ENCODE measurements at regions not wholly inside any gene's neighbourhood (a gene's known extent, or its start where the extent isn't known, plus 50 kb on each side); places are given as distances from the start of the nearest gene placed in this dataset.

DNA sequence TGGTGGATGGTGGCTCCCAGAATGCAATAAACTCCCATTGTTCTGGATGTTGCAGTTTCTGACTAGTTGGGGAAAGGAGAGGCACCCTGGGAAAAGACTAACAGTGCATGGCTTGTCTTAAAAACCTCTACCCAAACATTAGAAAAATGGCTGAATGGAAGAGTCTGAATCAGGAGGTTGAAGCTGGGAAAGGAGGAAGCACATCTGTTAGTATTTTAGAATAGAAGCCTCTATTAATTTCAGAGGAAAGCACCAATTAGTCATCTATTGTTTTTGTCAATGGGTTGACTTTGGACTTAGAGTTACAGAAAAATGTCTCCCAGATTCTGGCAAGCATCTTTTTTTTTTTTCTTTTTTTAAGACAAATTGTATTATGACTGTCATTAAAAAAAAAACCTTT lies 56.1 kb upstream of the ELMO1 start:
- no peak for DNase-seq

DNA sequence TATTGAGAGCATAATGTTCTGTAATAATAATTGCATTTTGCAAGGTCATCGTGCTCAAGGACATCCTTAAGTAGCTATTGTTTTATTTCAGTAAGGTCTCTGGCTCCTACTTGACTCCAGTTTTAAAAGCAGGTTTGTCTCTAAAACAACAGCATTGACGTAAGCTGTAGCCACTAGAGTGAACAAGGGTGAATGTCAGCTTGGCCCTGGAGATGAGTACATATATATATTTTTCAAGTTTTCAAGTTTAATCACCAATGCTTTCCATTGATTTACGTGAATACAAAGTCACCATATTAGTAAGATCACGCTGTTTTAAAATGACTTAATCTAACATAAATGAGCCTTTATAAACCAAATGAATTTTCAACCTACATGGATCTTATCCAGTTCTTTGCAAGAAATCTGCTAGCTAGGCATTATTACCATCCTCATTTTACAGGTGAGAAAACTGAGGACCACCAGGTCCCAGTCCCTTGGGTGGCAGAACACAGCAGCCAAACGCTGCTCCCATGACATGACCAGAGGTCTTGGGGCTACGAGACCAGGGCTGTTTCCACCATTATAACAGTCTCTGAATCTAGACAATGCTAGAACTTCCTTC lies 57.2 kb upstream of the ELMO1 start:
- no peak for DNase-seq

DNA sequence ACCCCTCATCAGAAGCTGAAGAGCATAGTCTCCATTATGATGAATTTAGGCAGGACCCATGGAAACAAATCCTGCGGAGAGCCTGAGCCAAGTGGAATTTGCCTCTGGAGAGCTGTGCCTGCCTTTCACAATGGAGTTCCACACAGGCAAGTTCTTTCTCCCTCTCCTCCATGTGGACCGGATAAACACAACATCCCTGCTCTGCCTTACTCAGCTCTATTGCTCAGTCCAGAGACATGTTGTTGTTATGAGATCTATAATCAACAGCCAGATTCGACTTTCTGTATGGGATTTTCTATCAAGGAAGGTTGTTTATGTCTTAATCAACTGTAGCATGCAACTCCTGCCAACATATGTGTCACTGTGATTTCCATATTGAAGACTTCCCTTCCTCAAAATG lies 59.5 kb upstream of the ELMO1 start:
- no peak for DNase-seq

DNA sequence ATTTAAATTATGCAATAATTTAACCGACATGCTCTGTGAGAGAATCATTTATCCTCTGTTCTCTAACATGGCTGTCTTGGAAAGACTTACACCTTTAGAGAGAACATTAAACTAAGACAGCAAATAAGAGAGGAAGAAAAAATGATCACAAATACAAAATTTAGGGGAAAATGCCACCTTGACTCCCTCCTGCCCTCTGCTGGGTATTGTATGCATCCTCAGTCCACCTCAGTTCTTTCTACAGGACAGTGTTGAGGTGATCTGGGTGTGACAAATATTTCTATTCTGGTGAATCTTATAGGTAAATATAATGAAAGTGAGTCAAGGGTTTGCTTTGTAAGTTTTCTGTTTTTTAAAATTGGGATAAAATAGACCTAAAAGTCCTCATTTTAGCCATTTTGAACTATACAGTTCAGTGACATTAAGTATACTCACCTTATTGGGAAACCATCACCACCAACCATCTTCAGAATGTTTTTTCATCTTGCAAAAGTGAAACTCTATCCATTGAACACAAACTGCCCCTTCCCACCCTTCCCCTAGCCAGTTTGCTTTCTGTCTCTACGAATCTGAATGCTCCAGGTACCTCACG lies 61.5 kb upstream of the ELMO1 start:
- DNase-seq, result no peak

DNA sequence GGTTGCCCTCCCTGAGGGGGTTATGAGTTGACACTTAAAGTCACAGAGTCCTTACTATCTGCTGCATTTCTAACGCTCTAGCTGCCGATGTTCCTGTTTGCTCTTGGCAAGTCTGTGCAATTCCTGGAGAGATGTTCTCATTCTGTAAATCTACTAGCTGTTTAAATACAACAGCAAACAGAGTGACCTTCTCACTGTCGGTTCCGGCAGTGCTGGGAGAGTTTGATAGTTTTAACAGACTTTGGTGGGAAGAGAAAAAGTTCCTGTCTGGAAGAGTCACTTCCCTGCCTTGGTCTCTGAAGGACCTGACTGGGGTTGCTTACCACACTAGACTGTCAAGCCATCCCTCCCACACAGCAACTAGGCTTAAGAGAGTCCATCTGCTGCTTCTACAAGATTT lies 63.3 kb upstream of the ELMO1 start:
- no peak for DNase-seq

DNA sequence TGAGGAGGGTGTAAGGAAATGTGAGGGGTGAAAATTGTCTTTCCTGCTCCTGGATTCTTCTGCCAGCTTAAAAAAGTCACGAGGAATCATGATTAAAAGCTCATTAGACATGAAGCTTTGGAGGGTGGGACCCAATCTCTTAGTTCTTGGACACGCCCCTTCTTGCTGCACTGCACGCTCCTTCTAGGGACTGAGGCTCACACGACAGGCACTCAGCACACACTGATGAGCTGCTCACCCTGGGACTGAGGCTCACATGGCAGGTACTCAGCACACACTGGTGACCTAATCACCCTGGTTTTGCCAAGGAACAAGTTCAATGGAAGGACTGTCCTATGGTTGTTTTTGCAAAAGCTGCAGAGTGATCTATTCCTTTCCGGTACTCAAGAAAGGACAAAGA lies 65.8 kb upstream of the ELMO1 start:
- no peak for DNase-seq

DNA sequence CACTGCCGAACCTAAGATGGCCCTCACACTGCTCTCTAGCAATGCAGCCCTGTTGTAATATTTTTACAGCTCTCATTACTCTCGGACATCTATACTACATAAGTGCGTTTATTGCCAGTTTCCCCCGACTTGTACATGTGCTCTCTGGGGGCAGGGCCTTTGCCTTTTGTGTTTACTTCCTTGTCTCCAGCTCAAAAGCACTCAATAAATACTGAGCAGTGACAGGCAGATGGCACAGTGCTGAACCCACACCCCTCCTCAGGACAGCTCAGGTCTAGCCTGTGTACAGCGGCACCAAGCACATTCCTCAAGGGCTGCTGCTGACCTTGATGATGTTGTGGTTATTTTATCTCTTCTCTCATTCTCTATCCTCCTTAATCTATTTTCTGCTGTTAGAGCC lies 68.0 kb upstream of the ELMO1 start:
- DNase-seq, result no peak

DNA sequence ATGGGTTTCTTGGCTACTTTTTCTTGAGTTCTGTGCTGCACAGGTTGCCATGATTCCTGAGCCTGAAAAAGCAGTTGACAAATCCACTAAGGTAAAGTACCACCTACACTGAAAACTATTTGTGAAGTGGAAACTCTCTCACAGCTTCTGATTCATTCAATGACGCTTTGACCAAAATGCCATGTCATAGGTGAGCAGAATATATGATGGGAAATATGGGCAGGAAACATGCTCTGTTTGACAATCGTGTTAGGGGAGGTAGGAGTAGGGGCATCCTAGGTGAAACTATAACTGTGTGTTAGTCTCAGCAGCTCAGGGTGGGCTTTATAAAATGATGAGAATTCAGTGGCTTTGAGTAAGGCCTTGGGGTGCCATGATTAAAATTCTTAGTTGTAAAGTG lies 69.6 kb upstream of the ELMO1 start:
- DNase-seq, result no peak

DNA sequence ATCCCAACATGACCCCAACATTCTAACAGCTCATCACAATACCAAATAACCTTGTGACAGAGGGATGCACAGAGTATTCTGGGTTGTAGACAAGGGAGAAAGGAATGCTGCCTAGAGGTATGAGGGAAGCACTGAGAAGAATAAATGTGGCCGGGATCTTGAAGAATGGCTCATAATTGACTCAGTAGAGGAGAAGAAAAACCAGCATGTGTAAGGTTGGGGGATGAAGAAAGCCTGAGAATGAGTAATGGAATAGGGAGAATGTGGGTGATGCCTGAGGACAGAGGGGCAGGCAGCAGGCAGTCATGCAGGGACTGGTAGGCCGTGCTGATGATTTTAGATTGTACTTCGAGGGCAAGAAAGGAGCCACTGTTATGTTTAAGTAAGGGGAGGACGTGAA lies 75.4 kb upstream of the ELMO1 start:
- no peak for DNase-seq

DNA sequence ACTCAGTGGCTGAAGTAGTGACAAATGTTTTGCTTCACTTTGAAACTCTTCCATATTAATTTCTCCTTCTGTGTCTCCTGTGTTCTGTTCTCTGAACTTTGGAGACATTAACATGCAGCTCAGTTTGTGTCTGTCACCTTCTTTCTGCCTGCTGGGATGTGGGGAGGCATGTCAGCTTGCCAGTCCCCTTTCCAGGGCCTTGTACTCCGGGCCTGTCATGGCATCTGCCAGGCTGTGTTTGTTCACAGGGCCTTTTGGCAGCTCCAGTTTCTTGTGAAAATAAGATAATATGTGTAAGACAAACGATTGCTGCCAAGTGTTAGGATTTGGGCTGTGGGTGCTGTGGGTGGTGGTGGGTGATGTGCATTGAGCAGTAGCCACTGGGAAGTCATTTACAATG lies 76.1 kb upstream of the ELMO1 start:
- no peak for DNase-seq

DNA sequence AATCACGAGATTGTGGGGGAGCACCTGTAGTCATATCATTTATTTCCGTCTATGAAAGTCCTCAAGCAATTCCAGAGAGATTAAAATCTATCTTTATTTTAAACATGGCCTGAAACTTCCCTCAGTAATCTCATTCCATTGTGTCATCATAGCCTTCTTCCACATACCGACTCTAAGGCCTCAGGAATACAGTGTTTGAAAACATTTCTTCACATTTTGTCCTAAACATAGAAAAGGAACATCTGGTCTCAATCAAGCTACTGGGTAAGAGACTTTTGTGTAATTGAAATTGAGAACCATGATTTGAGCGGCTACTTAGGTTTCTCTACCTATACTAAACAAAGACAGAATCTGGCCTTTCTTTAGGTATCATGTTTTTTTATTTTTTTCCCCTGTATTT lies 78.0 kb upstream of the ELMO1 start:
- no peak for DNase-seq

DNA sequence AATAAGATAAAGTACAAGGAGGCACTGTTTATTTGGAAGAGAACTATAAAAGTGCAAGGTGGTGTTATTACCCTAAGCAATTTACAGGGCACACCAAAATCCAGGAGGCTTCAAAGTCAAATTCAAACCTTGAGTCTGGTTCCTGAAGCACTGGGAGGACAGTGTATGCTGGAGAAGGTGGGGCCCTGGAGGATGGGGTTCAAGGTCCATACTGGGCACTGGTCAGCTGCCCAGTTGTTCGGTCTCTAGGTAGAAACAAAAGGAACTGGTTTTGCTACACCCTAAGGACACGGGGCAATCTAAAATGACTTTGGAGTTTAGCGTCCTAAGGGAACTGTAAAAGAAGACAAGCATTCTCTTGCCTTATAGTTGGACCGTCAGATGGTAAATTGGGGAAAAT lies 78.4 kb upstream of the ELMO1 start:
- DNase-seq, result no peak

DNA sequence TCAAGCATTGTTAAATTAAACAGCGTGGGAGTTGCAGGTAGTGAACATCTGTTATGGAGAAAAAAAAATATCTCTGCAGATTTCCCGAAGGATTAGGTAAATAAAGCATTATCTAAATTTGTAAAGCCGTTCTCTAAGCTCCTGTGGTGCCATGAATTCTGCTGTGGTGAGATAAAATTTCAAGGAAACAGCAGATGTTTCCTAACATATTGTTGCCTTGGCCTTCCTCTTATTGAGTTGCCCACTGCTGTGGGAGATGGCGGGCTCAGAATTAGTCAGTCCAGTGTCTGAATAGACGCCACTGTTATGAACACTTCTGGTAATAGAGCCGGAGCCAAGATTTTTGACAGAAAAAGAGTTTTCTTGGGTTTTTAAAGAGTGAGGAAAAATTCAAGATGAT lies 82.6 kb upstream of the ELMO1 start:
- DNase-seq, result no peak

DNA sequence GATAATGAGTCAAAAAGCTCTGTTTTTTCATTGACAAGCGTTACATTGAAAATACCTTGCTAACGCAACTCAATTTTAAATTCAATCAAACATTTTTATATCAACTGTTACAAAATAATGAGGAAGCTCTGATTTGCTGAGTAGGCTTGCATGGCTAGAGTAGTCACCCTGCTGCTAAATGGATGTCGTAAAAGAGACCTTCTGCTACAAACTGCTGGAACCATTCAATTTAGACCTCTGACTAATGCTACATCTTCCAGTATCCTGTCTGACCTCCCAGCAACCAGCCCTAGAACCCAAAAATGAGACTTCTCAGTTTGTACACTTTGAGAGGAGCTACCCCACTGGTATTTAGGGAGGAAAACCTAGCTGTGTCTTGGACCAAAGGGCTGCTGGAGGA lies 84.0 kb upstream of the ELMO1 start:
- no peak for DNase-seq

DNA sequence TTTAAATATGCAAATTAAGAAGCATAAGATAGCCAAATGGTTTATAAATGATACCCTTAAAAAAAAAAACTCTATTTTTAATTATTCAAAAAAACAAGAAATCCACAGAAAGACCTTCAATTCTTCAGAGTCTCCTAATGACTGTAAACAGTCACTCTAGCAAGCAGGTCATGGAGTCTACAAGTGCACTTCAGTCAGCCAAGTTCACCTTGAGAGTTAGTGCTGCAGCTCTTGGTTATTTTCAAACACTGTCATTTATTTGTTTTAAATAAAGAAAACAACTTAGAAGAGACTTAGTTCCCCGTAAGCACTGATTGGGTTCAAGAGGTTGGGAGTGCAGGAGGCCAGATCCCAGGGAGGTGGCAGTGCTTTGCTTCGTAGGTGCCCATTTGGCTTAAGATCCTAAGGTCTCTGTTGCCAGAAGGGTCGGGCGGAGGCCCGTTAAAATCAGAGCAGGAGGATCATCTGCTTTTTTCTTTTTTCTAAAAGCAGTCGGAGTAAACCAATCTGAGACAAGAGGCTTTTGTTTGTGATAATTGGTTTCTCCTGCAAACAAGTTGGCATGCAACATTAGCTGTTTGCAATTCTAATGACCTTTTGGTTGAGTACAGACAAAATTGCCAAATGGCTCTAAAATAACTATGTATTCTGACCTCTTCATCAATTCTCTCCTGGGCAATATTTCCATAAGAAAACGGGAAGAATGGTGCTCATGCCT lies 86.4 kb upstream of the ELMO1 start:
- no peak for DNase-seq

DNA sequence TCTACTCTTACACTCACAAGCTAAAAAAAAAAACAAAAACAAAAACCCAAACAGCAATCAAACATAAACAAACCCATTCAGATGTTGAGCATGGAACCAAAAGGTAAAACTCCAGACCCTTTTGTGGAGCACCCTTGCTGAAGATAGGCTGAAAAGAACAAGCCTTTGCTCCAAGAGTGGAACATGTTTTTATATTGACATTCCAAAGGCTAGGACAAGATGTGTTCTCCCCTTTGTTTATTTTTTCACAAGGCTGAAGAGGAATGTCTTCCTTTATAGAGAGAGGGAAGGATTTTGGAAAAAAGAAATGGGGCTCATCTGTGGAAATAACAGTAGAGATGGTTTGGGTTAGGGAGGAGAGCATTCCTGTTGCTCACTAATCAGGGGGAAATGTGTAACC lies 87.2 kb upstream of the ELMO1 start:
- no peak for DNase-seq

DNA sequence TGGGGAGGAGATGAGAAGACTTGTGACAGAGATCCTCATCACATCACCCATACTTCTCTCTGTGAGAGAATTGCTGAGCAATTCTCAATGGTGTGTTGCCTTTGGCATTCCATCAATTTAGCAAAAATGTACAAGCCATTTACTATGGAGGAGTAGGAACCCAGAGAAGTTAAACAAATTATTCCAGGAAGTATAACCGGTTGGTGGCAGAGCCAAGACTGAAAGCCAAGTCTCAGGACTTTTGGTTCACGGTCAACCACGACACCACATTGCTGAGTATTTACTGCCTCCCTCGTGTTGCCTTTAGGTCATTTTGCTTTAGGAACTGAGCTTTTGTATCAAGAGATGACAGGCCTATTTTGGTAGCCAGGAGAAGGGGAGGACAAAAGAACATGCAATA lies 88.0 kb upstream of the ELMO1 start:
- DNase-seq, result no peak

DNA sequence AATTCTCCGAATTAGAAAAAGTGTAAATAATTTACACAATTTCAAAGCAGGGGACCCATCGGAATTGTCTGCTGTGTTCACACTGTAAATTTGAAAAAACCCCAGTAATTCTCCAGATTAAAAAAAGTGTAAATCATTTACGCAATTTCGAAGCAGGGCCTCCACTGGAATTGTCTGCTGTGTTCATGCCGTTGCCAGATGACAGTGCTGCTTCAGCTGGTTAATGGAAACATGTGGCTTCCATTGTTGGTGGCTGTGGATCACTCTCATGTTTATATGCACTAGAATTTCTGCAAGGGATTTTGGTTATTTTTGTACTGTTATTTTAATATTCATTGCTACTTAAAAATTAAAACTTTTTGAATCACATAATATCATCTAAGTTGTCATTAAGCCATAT lies 88.8 kb upstream of the ELMO1 start:
- DNase-seq, result no peak

DNA sequence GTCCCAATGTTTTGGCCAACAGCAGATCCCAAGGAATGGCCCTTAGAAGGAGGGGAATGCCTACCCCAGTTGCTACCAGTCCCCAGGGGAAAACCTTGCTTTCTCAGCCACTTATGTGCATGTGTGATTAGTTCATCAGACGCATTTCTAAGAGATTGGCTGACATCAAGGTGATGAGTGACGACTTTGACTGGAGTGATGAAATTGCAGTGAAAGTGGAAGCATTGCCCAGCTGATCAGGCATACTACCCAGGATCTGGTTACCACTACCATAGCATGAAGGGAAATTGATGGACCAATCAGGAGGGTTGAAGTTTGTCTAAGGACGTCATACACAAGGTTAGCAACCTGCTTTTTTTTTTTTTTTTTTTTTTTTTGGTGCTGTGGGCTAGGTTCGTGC lies 90.3 kb upstream of the ELMO1 start:
- DNase-seq, result no peak

DNA sequence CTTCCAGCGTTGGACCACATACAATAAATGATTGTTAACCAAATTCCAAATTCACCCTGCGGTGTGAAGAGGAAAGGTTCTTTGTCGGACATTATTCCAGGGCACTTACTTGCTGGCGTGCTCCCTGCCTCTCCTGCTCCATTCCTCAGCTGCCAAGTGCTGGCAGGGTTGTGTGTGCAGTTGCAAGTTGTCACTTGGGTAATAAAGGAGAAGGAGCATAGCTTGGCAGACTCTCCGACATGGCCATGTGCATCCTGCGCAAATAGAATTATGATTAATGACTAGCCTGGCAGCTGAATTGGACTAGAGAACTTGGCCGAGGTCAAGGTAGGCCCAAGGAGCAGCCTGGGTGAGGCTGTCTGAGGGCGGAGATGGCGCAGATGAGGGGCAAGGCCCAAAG lies 92.3 kb upstream of the ELMO1 start:
- no peak for DNase-seq

DNA sequence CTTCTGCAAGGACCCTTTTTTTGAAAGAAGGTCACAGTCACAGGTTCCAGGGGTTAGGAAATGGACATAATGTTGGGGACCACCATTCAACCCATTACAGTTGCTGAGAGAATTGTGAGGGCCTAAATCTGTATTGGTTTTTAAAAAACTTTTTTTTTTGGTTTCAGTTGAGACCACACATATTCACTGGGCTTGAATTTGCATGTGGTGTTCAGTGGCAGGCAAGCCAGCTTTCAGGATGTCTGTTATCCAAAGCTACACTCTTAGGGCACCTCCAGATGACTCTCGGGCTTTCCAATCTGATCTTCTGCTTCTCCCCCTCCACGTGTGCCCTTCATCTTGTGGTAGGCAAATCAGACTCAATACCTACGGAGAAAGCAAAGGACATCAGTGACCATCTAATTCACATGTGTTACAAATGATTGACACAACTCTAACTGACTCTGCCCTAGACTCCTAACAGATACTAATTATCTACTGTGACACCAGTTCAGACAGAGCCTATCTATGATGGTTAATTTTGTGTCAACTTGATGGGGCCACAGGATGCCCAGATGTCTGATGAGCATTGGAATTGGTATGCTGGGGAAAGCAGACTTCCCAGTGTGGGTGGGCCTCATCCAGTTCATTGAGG lies 93.3 kb upstream of the ELMO1 start:
- DNase-seq, result no peak

DNA sequence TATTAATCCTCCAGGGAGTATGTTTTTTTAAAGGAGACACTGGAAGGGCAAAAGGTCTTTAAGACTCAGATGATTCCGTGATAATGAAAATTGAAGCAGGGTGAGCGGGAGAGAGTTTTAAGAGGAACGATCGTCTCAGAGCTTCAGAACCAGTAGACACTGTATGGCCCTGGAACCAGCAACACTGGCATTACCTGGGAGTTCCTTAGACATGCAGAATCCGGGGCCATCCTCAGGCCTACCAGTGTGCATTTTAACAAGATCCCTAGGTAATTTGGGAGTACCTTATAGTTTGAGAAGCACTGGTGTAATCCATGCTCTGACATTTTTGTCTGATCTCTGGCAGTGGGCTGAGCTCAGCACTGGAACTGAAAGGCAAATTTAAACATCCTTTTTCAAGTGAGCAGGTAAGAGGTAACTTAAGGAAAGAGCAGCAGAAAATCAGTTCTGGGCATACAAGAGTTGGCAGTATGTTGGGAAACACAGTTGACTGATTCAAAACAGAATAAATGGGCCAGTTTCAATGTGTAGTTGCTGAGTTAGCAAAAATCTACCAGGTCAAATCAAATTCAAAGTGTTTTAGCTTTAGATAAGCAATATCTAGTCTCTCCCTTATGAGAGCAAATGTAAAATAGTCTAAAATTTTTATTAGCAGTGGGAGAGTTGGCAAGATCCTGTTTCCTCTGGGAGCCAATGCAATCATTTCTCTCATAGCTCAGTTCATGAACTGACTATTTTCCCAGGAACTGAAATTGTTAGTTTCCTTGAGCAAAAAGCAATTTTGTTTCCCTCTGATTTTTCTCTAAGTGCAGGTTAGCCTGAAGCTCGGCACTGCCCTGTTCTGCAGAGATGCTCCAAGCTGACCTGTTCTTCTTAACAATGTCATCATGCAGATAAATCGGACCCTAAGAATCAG lies 97.2 kb upstream of the ELMO1 start:
- DNase-seq, result no peak

DNA sequence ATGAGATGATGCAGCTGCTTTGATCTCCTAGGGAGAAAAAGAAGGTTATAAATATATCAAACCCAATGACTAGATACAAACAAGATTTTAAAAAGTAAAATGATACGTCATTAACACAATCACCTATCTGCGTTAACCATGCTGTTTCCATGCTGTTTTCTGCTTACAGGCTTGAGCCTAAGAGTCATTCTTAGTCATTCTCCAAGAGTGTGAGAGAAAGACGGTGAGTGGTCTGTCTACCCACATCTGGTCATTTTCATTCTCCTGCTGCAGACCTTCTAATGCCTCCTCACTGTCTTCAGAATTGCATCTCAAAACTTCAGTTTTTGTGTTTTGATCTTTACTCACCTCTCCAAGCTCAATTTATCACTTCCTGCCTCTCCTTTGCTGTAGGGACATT lies 98.0 kb upstream of the ELMO1 start:
- DNase-seq, result no peak

Measured in NCI-H69 (cell line).